ENCODE measurements at regions not wholly inside any gene's neighbourhood (a gene's known extent, or its start where the extent isn't known, plus 50 kb on each side); places are given as distances from the start of the nearest gene placed in this dataset.

DNA sequence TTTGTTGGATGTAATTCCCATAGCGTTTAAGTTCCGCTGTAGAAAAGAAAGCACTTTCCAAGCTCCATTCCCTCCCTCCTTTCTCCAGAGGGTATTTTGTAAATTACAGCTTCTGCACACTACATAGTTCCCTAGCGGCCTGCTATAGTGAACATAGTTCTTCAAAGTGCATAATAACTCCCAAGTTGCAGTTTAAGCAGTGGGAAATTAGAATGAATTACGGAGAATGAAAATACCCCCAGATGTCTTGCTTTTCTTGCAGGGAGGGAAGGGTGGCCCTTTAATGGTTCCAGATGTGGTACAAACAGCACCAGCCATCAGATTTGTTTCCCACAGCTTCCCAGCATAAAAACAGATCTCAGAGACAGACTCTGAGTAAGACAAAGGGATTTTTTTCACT lies 893.9 kb downstream of the SUCLG1 start:
- ATAC-seq, result no peak

GRCh38 chr2:83561592-83561991 lies 897.5 kb downstream of the SUCLG1 start:
- DNase-seq (no peak), ATAC-seq (no peak)

More for the DNA sequence above, 893.9 kb downstream of the SUCLG1 start:
- DNase-seq, result no peak

GRCh38 chr2:83536556-83536955 lies 922.5 kb downstream of the SUCLG1 start:
- no peak for ATAC-seq

GRCh38 chr2:83534416-83534815 lies 924.7 kb downstream of the SUCLG1 start:
- DNase-seq (no peak), ATAC-seq (no peak)

More at GRCh38 chr2:83536556-83536955, 922.5 kb downstream of the SUCLG1 start:
- DNase-seq, result no peak

DNA sequence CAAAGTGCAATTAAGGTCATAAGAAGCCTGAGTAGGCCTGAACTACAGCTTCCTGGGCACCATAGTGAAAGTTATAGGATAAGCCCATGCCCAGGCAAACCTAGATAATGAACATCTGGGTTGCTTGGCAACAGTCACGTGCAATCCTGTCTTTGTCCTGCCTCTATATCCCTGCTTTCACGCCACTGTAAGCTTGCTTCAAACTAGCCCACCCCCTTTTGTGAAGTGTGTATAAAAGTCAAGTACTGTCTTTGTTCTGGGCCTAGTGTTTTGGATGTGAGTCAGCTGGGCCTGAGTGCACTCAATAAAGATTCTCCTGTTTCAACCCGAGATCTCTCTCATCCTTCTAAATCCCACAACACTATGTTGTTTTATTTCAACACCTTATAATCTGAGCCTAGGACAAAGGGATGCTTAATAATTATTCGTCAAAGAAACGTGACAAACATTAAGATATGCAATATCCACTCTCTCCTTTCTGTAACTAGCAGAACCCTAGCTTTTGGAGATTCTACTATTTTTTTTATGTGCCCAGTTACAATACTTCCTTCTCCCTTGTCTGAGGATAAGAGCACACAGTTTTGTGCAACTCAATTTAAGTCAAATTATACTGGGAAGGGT lies 927.8 kb downstream of the SUCLG1 start:
- ATAC-seq (no peak), DNase-seq (no peak)

DNA sequence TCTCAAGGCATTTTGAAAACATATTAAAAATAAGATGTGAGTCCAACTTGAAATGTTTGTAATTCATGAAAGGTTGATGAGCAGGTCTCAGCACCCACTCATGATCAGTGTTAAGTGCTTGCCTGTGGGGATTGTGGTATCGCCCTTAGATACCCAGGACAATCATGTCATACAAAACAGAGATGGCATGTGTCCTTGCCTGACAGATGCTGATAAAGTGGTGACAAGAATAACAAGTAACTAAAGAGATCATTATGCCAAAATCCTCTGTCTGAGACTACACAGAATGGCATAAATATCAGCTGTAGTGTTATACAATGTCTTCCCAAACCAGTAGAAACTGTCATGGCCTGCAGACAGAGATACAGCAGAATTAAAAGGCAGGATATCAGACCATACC lies 930.3 kb downstream of the SUCLG1 start:
- no peak for ATAC-seq
- no peak for DNase-seq

DNA sequence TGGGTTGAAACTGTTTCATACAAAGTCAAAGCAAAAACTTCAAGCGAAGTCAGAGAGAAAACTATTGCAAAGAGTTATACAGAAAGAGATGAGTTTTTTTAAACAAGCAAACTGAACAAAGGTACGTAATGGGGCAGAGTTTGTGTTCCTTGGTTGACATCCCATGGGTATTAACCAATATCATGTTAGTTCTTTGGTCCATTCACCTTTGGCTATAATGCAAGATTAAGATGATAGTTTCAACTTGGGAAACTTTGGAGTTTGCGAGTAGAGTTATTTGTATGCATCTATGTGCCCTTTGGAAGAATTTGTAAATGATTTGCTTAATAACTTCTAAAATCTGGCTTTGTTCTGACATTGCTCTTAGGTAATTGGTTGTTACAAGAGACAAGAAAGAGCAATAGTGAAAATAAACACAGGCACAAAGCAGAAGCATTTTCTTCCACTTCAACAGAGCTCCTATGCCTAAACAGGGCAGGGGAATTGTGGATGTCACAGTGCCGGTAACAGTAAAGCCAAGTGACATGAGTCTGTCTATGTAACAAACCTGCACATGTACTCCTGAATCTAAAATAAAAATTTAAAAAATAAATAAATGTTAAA lies 936.1 kb downstream of the SUCLG1 start:
- no peak for ATAC-seq
- DNase-seq, result no peak

DNA sequence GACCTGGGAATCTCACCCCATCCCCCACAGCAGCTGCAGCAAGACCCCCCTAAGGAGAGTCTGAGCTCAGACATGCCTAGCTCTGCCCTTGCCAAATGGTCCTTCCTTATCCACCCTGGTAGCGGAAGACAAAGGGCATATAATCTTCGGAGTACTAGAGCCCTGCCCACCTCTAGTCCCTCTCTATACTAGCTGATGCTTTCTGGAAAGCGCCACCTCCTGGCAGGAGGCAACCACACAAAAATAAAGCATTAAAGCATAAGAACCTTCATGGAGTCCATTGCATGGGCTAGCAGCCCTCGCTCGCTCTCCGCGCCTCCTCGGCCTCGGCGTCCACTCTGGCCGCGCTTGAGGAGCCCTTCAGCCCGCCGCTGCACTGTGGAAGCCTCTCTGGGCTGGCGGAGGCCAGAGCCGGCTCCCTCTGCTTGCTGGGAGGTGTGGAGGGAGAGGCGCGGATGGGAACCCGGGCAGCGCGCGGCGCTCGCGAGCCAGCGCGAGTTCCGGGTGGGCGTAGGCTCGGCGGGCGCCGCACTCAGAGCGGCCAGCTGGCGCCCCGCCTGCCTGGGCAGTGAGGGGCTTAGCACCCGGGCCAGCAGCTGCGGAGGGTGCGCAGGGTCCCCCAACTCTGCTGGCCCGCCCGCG lies 941.2 kb downstream of the SUCLG1 start:
- ATAC-seq (no peak), DNase-seq (no peak)

- DNase-seq, result no peak
- no peak for ATAC-seq
These were observed 942.6 kb downstream of the SUCLG1 start for GRCh38 chr2:83516503-83516902.

- no peak for DNase-seq
- ATAC-seq, result no peak
These were observed 971.6 kb downstream of the SUCLG1 start for GRCh38 chr2:83487451-83487850.

GRCh38 chr2:83481436-83481835 lies 977.6 kb downstream of the SUCLG1 start:
- ATAC-seq (no peak), DNase-seq (no peak)

GRCh38 chr2:83478037-83478436 lies 981.0 kb downstream of the SUCLG1 start:
- DNase-seq (no peak), ATAC-seq (no peak)

GRCh38 chr2:83475371-83475770 lies 983.7 kb downstream of the SUCLG1 start:
- no peak for DNase-seq
- ATAC-seq, result no peak

- ATAC-seq (no peak), DNase-seq (no peak)
These were observed 987.4 kb downstream of the SUCLG1 start for GRCh38 chr2:83471655-83472054.

GRCh38 chr2:83470928-83471327 lies 988.2 kb downstream of the SUCLG1 start:
- no peak for ATAC-seq
- no peak for DNase-seq

DNA sequence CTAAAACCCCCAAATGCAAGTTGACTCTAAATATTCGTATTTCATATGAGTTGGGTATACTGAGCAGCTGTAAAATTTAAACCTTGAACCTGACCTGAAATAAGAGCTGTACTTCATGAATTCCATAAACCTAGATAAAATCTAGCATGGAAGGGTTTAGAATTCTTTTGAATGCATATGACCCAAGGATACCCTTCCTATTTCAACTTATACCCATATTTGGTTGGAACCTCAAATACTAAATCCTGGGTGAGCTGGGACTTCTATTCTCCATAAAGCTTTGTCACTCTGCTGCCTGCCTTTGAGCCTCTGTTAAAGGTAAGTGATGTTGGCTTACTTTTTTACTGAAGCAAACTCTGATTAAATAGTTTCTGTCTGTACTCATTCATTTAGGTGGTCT lies 994.6 kb downstream of the SUCLG1 start:
- no peak for DNase-seq
- no peak for ATAC-seq

DNA sequence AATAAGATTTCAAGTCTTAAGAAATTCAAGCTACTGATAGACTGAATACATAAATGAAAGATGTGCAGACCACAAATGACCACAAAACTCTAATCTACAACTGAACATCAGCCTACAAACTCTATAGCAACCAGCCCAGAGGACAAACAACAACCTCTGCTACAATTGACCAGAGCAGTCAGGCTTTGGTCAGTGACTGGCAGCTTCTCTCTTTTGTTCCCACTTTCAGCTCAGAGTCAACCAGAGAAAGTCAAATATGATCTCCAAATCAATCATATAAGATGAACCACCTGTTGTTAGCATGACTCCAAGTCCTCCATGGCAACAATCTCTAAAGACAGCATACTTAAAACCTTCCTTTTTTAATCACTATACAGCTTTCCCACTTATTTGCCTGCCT lies 996.2 kb downstream of the SUCLG1 start:
- DNase-seq (no peak), ATAC-seq (no peak)

- DNase-seq (no peak), ATAC-seq (no peak)
These were observed 997.9 kb downstream of the SUCLG1 start for GRCh38 chr2:83461135-83461534.

DNA sequence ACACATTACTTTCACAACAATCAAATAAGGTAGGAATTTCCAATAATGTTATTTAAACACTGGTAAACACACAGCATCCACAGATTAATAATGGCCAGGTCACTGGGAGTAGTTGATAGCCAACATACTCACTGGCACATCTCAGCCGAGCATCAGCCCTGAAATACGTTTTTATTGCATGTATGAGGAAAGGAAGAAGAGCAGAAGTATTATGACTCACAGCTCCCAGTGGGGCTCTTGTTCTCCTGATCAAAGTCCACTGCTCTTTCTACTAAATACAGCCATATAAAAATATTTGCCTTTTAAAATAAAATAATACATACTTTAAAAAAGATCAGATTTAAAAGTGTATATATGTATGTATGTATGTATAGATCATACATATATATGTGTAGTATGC lies 999.6 kb downstream of the SUCLG1 start:
- ATAC-seq (no peak), DNase-seq (no peak)

DNA sequence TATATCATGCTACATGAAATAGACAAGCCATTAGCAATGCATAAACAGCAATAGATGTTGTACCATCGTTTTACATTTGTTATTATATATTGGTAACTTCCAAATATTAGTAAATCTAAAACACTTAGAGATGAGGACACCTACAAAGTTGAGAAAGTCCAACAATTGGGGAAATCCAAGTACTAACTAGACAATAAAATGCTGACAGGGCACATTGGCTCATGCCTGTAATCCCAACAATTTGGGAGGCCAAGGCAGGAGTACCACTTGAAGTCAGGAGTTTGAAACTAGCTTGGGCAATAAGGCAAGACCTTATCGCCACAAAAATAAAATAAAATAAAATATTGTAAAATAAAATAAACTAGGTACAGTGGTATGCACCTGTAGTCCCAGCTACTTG lies 1023.1 kb downstream of the SUCLG1 start:
- ATAC-seq, result no peak

GRCh38 chr2:83420993-83421392 lies 1038.1 kb downstream of the SUCLG1 start:
- no peak for DNase-seq
- ATAC-seq, result no peak

More for the DNA sequence above, 1023.1 kb downstream of the SUCLG1 start:
- no peak for DNase-seq

- DNase-seq (no peak), ATAC-seq (no peak)
These were observed 1064.8 kb downstream of the SUCLG1 start for GRCh38 chr2:83394134-83394904.

DNA sequence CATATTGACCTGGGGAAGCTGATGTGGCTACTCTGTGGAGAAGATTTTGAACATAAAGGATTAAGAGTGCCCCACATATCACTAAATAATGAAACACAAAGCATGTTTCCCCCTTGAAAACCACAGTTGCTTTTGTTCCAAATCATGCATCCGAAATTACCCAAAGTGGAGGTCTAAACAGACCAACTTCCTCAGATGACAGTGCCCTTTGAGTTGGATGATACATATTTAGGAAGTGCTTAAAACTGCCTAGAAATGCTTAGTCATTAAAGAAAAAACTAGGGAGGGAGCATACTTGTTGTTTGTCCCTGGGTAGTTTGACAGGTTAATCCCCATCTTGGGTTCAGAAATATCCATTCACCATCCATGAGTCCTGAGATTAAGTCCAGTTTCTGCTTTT lies 1070.3 kb downstream of the SUCLG1 start:
- no peak for DNase-seq
- ATAC-seq, result no peak

All from stimulated activated naive CD8-positive, alpha-beta T cell treated with anti-CD3 and anti-CD28 coated beads, Interleukin-15, Interleukin-2, amounts not matched to agents 100 U/mL and 50 U/mL, for 24 hours (primary cell).